ENCODE measurements at regions not wholly inside any gene's neighbourhood (a gene's known extent, or its start where the extent isn't known, plus 50 kb on each side); places are given as distances from the start of the nearest gene placed in this dataset.

GRCh38 chr13:87153371-87153770 is 517.8 kb upstream of the SLITRK5 start:
- TF ChIP-seq EP300 (IDR thresholded peaks at IDR 0.05): no peak
- TF ChIP-seq CTCF (IDR thresholded peaks at IDR 0.05): no peak

All from ovary (tissue), 3 donors.